KMS-11 (cell line): ENCODE measurements at regions not wholly inside any gene's neighbourhood (a gene's known extent, or its start where the extent isn't known, plus 50 kb on each side); places are given as distances from the start of the nearest gene placed in this dataset.
"Not testable (repeated sequence)": the region's sequence is repeated elsewhere in the genome, so short reads cannot be mapped to it uniquely, and the experiment has no call there.

ENCODE experiments used
- H2AFZ ChIP-seq: fragments of 200-600 bp; sonication (generic); 2 replicates; pipeline ENCODE4 v1.6.1; 2016; ENCODE audit warnings: antibody characterized with exemption, mixed run types, low read depth
- H3K27ac ChIP-seq: fragments of 200-600 bp; sonication (generic); 2 replicates; pipeline ENCODE4 v1.6.1; 2016; ENCODE audit warnings: mild to moderate bottlenecking, mixed run types
- H3K27me3 ChIP-seq: fragments of 200-600 bp; sonication (generic); 2 replicates; pipeline ENCODE4 v1.6.1; 2017; ENCODE audit warnings: mild to moderate bottlenecking, low read depth, mixed run types, moderate library complexity; ENCODE audit not compliant: insufficient read depth
- H3K36me3 ChIP-seq: fragments of 200-600 bp; sonication (generic); 2 replicates; pipeline ENCODE4 v1.6.1; 2017; ENCODE audit warnings: mild to moderate bottlenecking, mixed run types; ENCODE audit not compliant: insufficient read depth
- H3K4me1 ChIP-seq: fragments of 200-600 bp; sonication (generic); 2 replicates; pipeline ENCODE4 v1.6.1; 2016; ENCODE audit warnings: mild to moderate bottlenecking, low read depth, mixed run types; ENCODE audit not compliant: poor library complexity, severe bottlenecking
- H3K4me2 ChIP-seq: fragments of 200-600 bp; sonication (generic); 2 replicates; pipeline ENCODE4 v1.7.0; 2016; ENCODE audit warnings: mild to moderate bottlenecking, mixed run types
- H3K4me3 ChIP-seq: fragments of 200-600 bp; sonication (generic); IDR thresholded peaks from 2 replicates; pipeline ENCODE4 v1.6.1; 2017; ENCODE audit warnings: low read depth, low read length, mixed read lengths; ENCODE audit not compliant: insufficient read depth
- H3K79me2 ChIP-seq: fragments of 200-600 bp; sonication (generic); 2 replicates; pipeline ENCODE4 v1.6.1; 2016; ENCODE audit warnings: low read depth, mixed run types; ENCODE audit not compliant: insufficient read depth
- H3K9ac ChIP-seq: fragments of 200-600 bp; sonication (generic); 2 replicates; pipeline ENCODE4 v1.6.1; 2016; ENCODE audit warnings: mild to moderate bottlenecking, mixed run types
- H4K20me1 ChIP-seq: fragments of 200-600 bp; sonication (generic); 2 replicates; pipeline ENCODE4 v1.6.1; 2016; ENCODE audit warnings: mild to moderate bottlenecking, mixed run types; ENCODE audit not compliant: insufficient read depth
- CTCF ChIP-seq: fragments of 200-600 bp; sonication (generic); conservative IDR thresholded peaks from 2 replicates; pipeline ENCODE4 v1.6.1; 2017; ENCODE audit warnings: low read depth, mild to moderate bottlenecking, antibody characterized with exemption, low read length, moderate library complexity, mixed read lengths

- Histone ChIP-seq H3K36me3 (no peaks in the 10 kb centered on the region), H2AFZ (no peak overlapping the region), H3K4me2 (no peak overlapping the region), H3K27ac (no peak overlapping the region), H3K27me3 (no peaks in the 10 kb centered on the region), H3K4me1 (no peaks in the 10 kb centered on the region), H3K4me3 (no peak overlapping the region), H3K79me2 (no peaks in the 10 kb centered on the region), H3K9ac (no peak overlapping the region), H4K20me1 (no peaks in the 10 kb centered on the region)
- no peak for TF ChIP-seq CTCF
These were observed 124.9 kb upstream of the SMARCA2 start for GRCh38 chr9:1890201-1890600.

GRCh38 chr9:1890816-1891215 is 124.3 kb upstream of the SMARCA2 start:
- Histone ChIP-seq H3K36me3 (no peaks in the 10 kb centered on the region), H3K9ac (no peak overlapping the region), H4K20me1 (no peaks in the 10 kb centered on the region), H3K79me2 (no peaks in the 10 kb centered on the region), H3K4me2 (no peak overlapping the region), H3K4me1 (no peaks in the 10 kb centered on the region), H3K27me3 (no peaks in the 10 kb centered on the region), H3K4me3 (no peak overlapping the region), H2AFZ (no peak overlapping the region), H3K27ac (no peak overlapping the region)
- TF ChIP-seq CTCF: no peak

GRCh38 chr9:1903080-1903704 is 112.0 kb upstream of the SMARCA2 start:
- H4K20me1 ChIP-seq, H3K79me2 ChIP-seq, H3K4me2 ChIP-seq, H3K36me3 ChIP-seq, H2AFZ ChIP-seq, H3K9ac ChIP-seq, H3K4me3 ChIP-seq, H3K27me3 ChIP-seq, H3K27ac ChIP-seq: not testable (repeated sequence)
- peaks cover 12% of the 10 kb centered on the region for H3K4me1 ChIP-seq

GRCh38 chr9:1907465-1907864 is 107.7 kb upstream of the SMARCA2 start:
- peaks cover 45% of the 10 kb centered on the region for H3K4me1 ChIP-seq
- H3K36me3 ChIP-seq: no peaks in the 10 kb centered on the region
- no peaks in the 10 kb centered on the region for H3K27me3 ChIP-seq
- H3K9ac ChIP-seq: no peak overlapping the region
- H4K20me1 ChIP-seq: no peaks in the 10 kb centered on the region
- H3K79me2 ChIP-seq: no peaks in the 10 kb centered on the region
- TF ChIP-seq CTCF: no peak
- no peak overlapping the region for H3K4me3 ChIP-seq
- no peak overlapping the region for H2AFZ ChIP-seq
- 0 out of 2 replicates have a peak overlapping the region, but pooled peaks have one; percentile 23 for H3K4me2 ChIP-seq
- no peak overlapping the region for H3K27ac ChIP-seq

GRCh38 chr9:1909322-1909721 is 105.8 kb upstream of the SMARCA2 start:
- H3K4me1 ChIP-seq: peaks cover 54% of the 10 kb centered on the region
- H3K79me2 ChIP-seq: no peaks in the 10 kb centered on the region
- no peak overlapping the region for H2AFZ ChIP-seq
- no peak overlapping the region for H3K4me2 ChIP-seq
- no peak for TF ChIP-seq CTCF
- no peak overlapping the region for H3K4me3 ChIP-seq
- no peaks in the 10 kb centered on the region for H4K20me1 ChIP-seq
- no peaks in the 10 kb centered on the region for H3K27me3 ChIP-seq
- no peak overlapping the region for H3K9ac ChIP-seq
- H3K36me3 ChIP-seq: no peaks in the 10 kb centered on the region
- no peak overlapping the region for H3K27ac ChIP-seq
